ENCODE measurements at regions not wholly inside any gene's neighbourhood (a gene's known extent, or its start where the extent isn't known, plus 50 kb on each side); places are given as distances from the start of the nearest gene placed in this dataset.

- TF ChIP-seq ZNF274 (IDR thresholded peaks at IDR 0.05; ENCODE audit: low read depth, low read length) (no peak), FOSL1 (IDR thresholded peaks at IDR 0.05; ENCODE audit: low read depth) (no peak), ZBTB33 (IDR thresholded peaks at IDR 0.05; ENCODE audit: extremely low read depth, insufficient replicate concordance, low read length) (no peak), CBX3 (IDR thresholded peaks at IDR 0.05; ENCODE audit: low read depth) (no peak), JUND (IDR thresholded peaks at IDR 0.05) (no peak), ELF1 (IDR thresholded peaks at IDR 0.05; ENCODE audit: borderline replicate concordance, low read depth) (no peak), ZFX (IDR thresholded peaks at IDR 0.05) (no peak), SRF (IDR thresholded peaks at IDR 0.05; ENCODE audit: low read depth) (no peak), POLR2AphosphoS5 (IDR thresholded peaks at IDR 0.05; ENCODE audit: low read depth, low read length) (no peak), YY1 (IDR thresholded peaks at IDR 0.05; ENCODE audit: extremely low read depth, insufficient replicate concordance, low read depth, low read length) (no peak), CTCF (IDR thresholded peaks at IDR 0.05 in 2 of 3, conservative IDR thresholded peaks at IDR 0.05 in 1 of 3; ENCODE audit: borderline replicate concordance in 1 of 3, insufficient read depth in 1 of 3, low read depth in 2 of 3, low read length in 2 of 3) (no peak), SIN3A (IDR thresholded peaks at IDR 0.05; ENCODE audit: low read depth) (no peak), SP1 (IDR thresholded peaks at IDR 0.05; ENCODE audit: low read depth) (no peak), MAX (IDR thresholded peaks at IDR 0.05) (no peak)
- Histone ChIP-seq H3K4me1 (ENCODE audit: control insufficient read depth in 1 of 2, insufficient read depth in 2 of 2, low read length in 2 of 2) (no peaks in the 10 kb centered on the region), H3K36me3 (ENCODE audit: control insufficient read depth in 1 of 2, insufficient read depth in 2 of 2, low read length in 2 of 2) (no peaks in the 10 kb centered on the region), H4K20me1 (ENCODE audit: insufficient read depth) (no peaks in the 10 kb centered on the region), H3K27ac (ENCODE audit: low read depth, low read length) (no peak overlapping the region), H3K79me2 (ENCODE audit: insufficient read depth, low read length) (no peaks in the 10 kb centered on the region), H3K9ac (ENCODE audit: low read length) (no peak overlapping the region), H3K27me3 (ENCODE audit: insufficient read depth, low read length) (no peaks in the 10 kb centered on the region), H3K9me2 (ENCODE audit: insufficient read depth) (no peaks in the 10 kb centered on the region), H3K4me2 (ENCODE audit: low read length) (no peak overlapping the region), H3K9me3 (ENCODE audit: control insufficient read depth in 1 of 2, insufficient read depth in 1 of 2, low read depth in 1 of 2, low read length in 2 of 2) (no peaks in the 10 kb centered on the region), H3K4me3 (replicated peaks in 1 of 2; ENCODE audit: low read depth in 1 of 2, low read length in 2 of 2) (no peak overlapping the region), H2AFZ (ENCODE audit: low read depth, low read length, poor library complexity, severe bottlenecking) (no peak overlapping the region)
- DNase-seq (ENCODE audit: low read depth, low spot score) (no peak), ATAC-seq (no peak)
- BruUV-seq (replicated peaks), result no TSS peak
- intact Hi-C loops (cut with micrococcal nuclease), result no loop called here
- RAD21 ChIA-PET (ENCODE audit: low non-redundant PET in 1 of 2, low total read pairs in 2 of 2, uncharacterized antibody in 2 of 2, unreplicated experiment in 2 of 2), result no interaction called here
- CTCF ChIA-PET, result no interaction called here
- POLR2A ChIA-PET, result no interaction called here
Observed at GRCh38 chr11:70584498-70585235, 186.3 kb downstream of the CTTN start.
